ENCODE measurements at regions not wholly inside any gene's neighbourhood (a gene's known extent, or its start where the extent isn't known, plus 50 kb on each side); places are given as distances from the start of the nearest gene placed in this dataset.

DNA sequence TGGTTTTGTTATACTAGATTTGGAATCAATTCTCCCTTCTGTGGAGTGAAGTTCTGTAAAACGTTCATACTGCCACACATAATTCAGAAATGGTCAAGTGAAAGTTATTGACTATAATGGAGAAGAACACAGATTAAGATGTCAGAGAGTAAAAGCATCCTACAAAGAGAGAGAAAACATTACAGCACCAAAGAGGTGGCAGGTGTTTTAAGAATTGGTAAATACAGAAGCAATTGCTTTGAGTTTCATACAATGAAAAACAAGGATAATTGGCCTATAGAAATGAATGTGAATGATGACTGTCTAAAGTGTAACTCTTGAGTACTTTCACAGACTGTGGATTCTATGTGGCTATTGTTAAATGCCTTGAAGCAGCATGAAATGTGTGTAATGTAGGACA is 435.6 kb upstream of the SMIM31 start:
- Histone ChIP-seq H3K9me3 (ENCODE audit: control insufficient read depth, low read depth, low read length) (no peaks in the 10 kb centered on the region), H3K4ac (ENCODE audit: low read depth, low read length) (no peak overlapping the region), H3K27me3 (ENCODE audit: insufficient read depth, low read length) (no peaks in the 10 kb centered on the region), H3K4me1 (ENCODE audit: insufficient read depth, low read length) (peaks cover 4% of the 10 kb centered on the region; the same call in 1 of the 2 replicates), H3T11ph (ENCODE audit: low read length) (no peak overlapping the region), H2AFZ (ENCODE audit: low read length) (no peak overlapping the region), H4K5ac (ENCODE audit: insufficient read length, low read depth, low read length) (no peak overlapping the region), H4K8ac (replicated peaks; ENCODE audit: insufficient read length, low read depth, low read length) (no peak overlapping the region), H3K14ac (ENCODE audit: insufficient read depth, low read length) (no peak overlapping the region), H3K18ac (ENCODE audit: insufficient read length, low read depth, low read length) (no peak overlapping the region), H3K79me2 (ENCODE audit: insufficient read depth, low read length) (no peaks in the 10 kb centered on the region), H4K20me1 (ENCODE audit: control insufficient read depth, insufficient read depth, insufficient read length) (no peaks in the 10 kb centered on the region), H3K9ac (ENCODE audit: extremely low read depth, insufficient read length, low read length) (no peak overlapping the region), H2AK5ac (ENCODE audit: insufficient read length, low read length) (no peak overlapping the region), H3K56ac (ENCODE audit: insufficient read length, low read depth, low read length) (no peak overlapping the region), H4K91ac (ENCODE audit: insufficient read length, low read depth, low read length) (no peak overlapping the region), H2BK12ac (ENCODE audit: insufficient read length, low read depth, low read length) (no peak overlapping the region), H3K79me1 (ENCODE audit: insufficient read depth, low read depth, low read length, poor library complexity, severe bottlenecking) (no peaks in the 10 kb centered on the region), H2BK15ac (ENCODE audit: low read depth, low read length) (no peak overlapping the region), H3K23ac (ENCODE audit: insufficient read length, low read depth, low read length) (no peak overlapping the region), H3K27ac (ENCODE audit: insufficient read length, low read depth, low read length) (no peak overlapping the region), H3K4me2 (ENCODE audit: insufficient read depth, insufficient read length, low read length) (no peak overlapping the region), H3K23me2 (ENCODE audit: insufficient read length, low read depth, low read length, poor library complexity, severe bottlenecking) (no peaks in the 10 kb centered on the region), H2BK20ac (ENCODE audit: low read depth, low read length, poor library complexity, severe bottlenecking) (no peak overlapping the region), H2BK120ac (ENCODE audit: low read depth, low read length, poor library complexity, severe bottlenecking) (no peak overlapping the region), H2BK5ac (ENCODE audit: insufficient read length, low read length) (no peak overlapping the region)
- Mint-ChIP-seq H3K9me3 (no peaks in the 10 kb centered on the region), H3K27ac (no peak overlapping the region), H3K36me3 (ENCODE audit: insufficient read depth in 1 of 3, low read depth in 3 of 3) (no peaks in the 10 kb centered on the region), H3K27me3 (ENCODE audit: low read depth) (no peaks in the 10 kb centered on the region), H3K4me3 (no peak overlapping the region), H3K4me1 (peaks cover 16 to 25% of the 10 kb centered on the region in 2 experiments)
- TF ChIP-seq CTCF (conservative IDR thresholded peaks at IDR 0.05) = no peak
- no peak for DNase-seq
- no CpG with 5 or more reads among the region's 1 CpG for WGBS (ENCODE audit: extremely low coverage, insufficient read length, low lambda C conversion rate)
